ENCODE measurements at regions not wholly inside any gene's neighbourhood (a gene's known extent, or its start where the extent isn't known, plus 50 kb on each side); places are given as distances from the start of the nearest gene placed in this dataset.

DNA sequence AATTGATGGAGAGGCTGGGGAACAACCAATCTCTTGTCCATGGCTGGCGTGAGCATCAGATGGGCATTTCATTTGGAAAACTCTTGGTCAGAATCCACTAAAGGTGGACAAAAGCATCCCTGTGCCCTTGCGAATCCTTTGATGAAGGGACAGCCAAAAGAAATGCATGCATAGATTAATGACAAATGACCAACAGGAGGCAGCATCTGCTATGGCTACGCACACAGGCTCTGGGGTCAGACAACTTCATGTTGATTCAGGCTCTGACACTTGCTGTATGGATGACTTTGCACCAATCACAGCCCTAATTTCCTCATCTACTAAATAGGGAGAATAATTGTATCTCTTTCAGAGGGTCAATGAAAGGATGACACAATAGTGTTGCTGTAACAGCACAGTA, 117.5 kb downstream of the ASCL4 start:
- DNase-seq (ENCODE audit: low read depth), result no peak

DNA sequence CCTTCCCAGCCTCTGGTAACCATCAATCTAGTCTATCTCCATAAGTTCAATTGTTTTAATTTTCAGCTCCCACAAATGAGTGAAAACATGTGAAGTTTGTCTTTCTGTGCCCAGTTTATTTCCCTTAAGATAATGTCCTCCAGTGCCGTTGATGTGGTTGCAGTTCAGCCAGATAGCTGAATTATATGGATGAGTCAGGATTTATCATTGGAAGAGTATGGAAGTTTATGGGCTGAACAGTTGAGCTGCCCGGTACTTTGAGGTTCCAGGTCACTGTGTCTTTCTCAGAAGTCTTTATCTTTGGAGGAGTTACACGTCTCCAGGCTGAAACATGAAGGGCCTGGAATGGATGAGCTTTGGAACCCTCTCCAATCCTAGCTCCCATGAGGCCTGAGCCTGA, 120.1 kb downstream of the ASCL4 start:
- no peak for DNase-seq (ENCODE audit: low read depth)

DNA sequence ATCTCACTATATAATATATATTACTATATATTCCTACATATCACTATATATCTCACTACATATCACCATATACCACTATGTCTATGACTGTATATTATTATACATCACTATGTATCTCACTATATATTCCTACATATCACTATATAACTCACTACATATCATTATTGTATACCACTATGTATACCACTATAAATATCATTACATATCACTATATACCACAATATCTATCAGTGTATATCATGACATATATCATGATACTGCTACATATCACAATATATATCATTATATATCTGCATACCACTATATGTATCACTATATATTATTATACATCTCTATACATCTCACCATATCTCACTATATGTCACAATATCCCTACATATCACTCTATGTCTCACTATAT, 121.5 kb downstream of the ASCL4 start:
- no peak for DNase-seq (ENCODE audit: low read depth)

DNA sequence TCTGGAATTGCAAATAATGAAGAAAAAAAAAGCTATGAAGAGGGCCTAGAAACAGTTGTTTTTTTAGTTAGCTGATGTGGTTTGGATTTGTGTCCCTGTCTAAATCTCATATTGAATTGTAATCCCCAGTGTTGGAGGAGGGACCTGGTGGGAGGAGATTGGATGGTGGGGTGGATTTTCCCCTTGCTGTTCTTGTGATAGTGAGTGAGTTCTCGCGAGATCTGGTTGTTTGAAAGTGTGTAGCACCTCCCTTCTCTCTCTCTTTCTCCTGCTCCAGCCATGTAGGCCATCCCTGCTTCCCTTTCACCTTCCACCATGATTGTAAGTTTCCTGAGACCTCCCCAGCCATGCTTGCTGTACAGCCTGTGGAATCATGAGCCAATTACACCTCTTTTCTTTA, 126.1 kb downstream of the ASCL4 start:
- DNase-seq (ENCODE audit: low read depth), result no peak

GRCh38 chr12:107903341-107904061, 129.0 kb downstream of the ASCL4 start:
- DNase-seq (ENCODE audit: low read depth), result peak; percentile 31

GRCh38 chr12:107906707-107907106, 132.2 kb downstream of the ASCL4 start:
- no peak for DNase-seq (ENCODE audit: low read depth)

DNA sequence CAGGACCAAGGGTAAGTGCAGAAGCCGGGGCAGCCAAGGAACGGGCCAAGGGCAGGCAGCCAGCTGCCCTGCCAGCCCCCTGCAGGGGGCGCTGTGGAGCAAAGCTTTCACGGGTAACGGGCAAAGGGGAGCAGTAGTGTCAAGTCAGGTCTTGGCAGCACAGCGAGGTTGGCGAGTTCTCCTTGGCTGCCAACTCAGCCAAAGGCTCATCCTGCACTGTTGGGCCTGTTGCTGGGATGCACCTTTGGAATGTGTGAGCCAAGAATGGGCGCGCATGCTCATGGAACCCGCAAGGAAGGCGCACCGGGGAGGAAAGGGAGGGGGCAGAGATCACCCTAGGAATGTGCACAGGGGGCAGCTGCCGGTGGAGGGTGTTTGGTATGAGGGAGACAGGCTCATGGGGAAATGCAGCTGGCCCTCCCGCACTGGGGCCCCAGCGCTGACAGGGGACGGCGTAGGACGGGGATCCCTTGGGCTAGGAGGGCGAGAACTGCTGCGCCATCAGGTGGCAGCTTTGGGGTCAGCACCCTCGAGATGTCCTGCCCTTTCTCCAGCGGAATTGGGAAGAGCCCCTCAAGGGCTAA, 138.0 kb downstream of the ASCL4 start:
- DNase-seq (ENCODE audit: low read depth), result peak; percentile 41

DNA sequence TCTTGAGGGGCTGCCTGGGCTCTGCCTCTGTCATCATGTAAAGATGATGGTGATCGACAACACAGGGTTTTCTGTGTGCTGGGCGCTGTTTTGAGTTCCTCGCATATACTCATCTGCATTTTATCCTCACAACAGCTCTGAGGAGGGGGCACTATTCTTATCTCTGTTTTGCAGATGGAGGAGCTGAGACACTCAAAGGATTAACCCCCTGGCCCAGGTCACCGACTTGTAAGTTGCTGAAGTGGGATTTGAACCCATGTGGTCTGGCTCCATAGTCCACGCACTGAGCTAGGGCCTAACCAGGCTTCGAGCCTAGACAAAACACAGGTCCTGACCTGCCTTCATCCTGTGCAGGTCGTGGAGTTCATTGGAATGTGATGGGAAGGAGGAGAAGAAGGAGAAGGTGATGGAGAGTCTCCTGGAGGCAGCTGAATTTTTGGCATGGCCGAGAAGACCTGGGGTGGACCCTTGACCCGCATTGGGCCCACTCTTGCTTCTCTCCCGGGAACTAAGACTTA, 140.0 kb downstream of the ASCL4 start:
- no peak for DNase-seq (ENCODE audit: low read depth)

GRCh38 chr12:107917912-107918800, 143.7 kb downstream of the ASCL4 start:
- no peak for DNase-seq (ENCODE audit: low read depth)

DNA sequence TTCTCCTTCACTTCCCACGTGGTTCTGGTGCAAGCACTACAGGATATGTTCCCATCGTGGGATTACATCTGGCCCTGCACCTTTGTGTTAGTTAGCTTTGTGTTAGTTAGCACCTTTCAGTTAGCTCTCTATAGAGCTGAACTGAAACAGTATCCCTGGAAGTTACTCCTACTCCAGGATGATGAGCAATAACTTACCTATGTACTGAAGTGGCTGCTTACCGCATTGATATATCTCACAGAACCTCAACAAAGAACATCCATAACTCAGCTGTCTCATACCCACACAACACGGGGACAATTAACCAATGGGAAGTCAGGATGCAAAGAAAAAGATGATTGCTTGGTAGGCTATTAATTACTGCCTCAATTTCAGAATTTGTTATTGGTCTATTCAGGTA, 146.6 kb downstream of the ASCL4 start:
- no peak for DNase-seq (ENCODE audit: low read depth)

- no peak for DNase-seq (ENCODE audit: low read depth)
Measured at GRCh38 chr12:107925125-107925524, 150.6 kb downstream of the ASCL4 start.

DNA sequence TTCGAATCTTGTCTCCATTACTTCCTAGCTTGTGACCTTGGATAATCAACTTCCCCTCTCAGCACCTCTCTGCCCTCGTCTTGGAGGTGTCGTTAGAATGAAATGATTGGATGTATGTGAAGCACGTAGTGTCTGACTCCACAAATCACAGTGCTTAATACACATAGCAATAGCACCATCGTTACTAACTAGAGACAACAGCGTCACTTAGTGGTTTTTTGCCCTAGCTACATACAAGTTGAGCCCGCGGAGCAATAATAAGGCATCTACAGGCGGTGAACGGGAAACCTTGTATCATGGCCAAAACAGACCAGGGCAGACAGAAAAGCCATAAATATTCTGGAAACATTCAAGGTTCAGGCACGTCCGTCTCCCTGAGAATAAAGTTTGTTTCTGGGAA, 154.9 kb downstream of the ASCL4 start:
- no peak for DNase-seq (ENCODE audit: low read depth)

DNA sequence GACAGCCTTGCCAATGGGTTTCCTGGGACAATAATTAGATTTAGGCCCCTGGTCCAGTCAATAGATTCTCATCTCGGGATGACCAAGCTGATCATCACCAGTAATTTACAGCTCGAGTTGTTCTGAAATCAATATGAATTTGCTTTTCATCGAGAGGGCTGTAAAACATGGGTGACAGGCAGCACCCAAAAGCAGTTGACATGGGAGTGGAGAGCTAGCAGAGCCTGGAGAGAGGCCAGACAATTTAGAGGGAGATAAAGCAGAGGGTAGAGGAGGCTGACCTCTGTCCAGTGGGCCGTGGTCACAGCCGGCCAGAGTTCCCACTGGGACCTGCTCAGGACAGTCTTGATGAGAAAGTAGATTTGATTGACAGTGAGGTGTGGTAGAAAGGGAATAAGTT, 157.3 kb downstream of the ASCL4 start:
- no peak for DNase-seq (ENCODE audit: low read depth)

GRCh38 chr12:107938446-107938845, 163.9 kb downstream of the ASCL4 start:
- DNase-seq (ENCODE audit: low read depth), result no peak

- no peak for DNase-seq (ENCODE audit: low read depth)
Measured at GRCh38 chr12:107948391-107948945, 174.0 kb downstream of the ASCL4 start.

GRCh38 chr12:107951024-107951423, 176.5 kb downstream of the ASCL4 start:
- DNase-seq (ENCODE audit: low read depth), result no peak

GRCh38 chr12:107955966-107956643, 173.0 kb upstream of the WSCD2 start:
- DNase-seq (ENCODE audit: low read depth), result no peak

GRCh38 chr12:107957459-107957858, 171.6 kb upstream of the WSCD2 start:
- no peak for DNase-seq (ENCODE audit: low read depth)

GRCh38 chr12:107963635-107964034, 165.5 kb upstream of the WSCD2 start:
- no peak for DNase-seq (ENCODE audit: low read depth)

- no peak for DNase-seq (ENCODE audit: low read depth)
Measured at GRCh38 chr12:107967170-107967569, 161.9 kb upstream of the WSCD2 start.

GRCh38 chr12:107973950-107974349, 155.1 kb upstream of the WSCD2 start:
- DNase-seq (ENCODE audit: low read depth), result no peak

DNA sequence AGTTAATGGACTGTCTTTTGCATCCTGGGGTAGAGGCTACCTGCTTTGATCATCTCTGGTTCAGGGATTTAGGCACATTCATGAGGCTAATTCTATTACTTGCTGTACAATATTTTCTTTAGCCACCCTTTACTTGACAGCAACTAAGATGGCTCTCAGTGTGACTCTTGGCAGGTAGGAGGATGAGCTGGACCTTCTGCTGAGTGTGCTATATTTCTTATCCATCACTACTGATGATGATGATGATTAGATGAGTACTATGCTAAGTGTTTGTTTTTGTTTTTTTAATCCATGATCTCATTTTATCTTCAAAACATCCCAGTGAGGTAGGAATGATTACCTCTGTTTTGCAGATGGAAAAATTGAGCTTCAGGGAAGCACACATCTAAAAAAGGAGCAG, 152.8 kb upstream of the WSCD2 start:
- DNase-seq (ENCODE audit: low read depth), result no peak

All from activated T-cell treated with anti-CD3 and anti-CD28 coated beads for 24 hours (primary cell).